Astrocyte of the cerebellum (primary cell): ENCODE measurements at regions not wholly inside any gene's neighbourhood (a gene's known extent, or its start where the extent isn't known, plus 50 kb on each side); places are given as distances from the start of the nearest gene placed in this dataset.
A peak's percentile ranks its signal among the peaks of the same experiment; 100 is the strongest.

Experiments
- DNase-seq: peaks from one replicate; pipeline ENCODE4 v3.0.0-alpha.2; 2011; ENCODE audit warnings: low read depth
- H3K4me3 ChIP-seq: 2 replicates; pipeline ENCODE4 v1.5.1; 2011; ENCODE audit warnings: mild to moderate bottlenecking, low read depth, low read length, moderate library complexity
- CTCF ChIP-seq: IDR thresholded peaks from 2 replicates; pipeline ENCODE4 v1.5.1; 2012; ENCODE audit warnings: low read length, low read depth, moderate library complexity, mild to moderate bottlenecking; ENCODE audit errors: missing control alignments
- in situ Hi-C: cut with HindIII; loops from 2 replicates; pipeline ENCODE4 v1.10.0; 2017; ENCODE audit warnings: low sequenced_read_pairs

GRCh38 chr13:87859261-87859660, 188.1 kb downstream of the SLITRK5 start:
- no peak overlapping the region for H3K4me3 ChIP-seq
- in situ Hi-C loops = no loop called here
- TF ChIP-seq CTCF = no peak
- no peak for DNase-seq

GRCh38 chr13:87867426-87867825, 196.3 kb downstream of the SLITRK5 start:
- in situ Hi-C loops = no loop called here
- TF ChIP-seq CTCF = no peak
- DNase-seq = no peak
- H3K4me3 ChIP-seq = no peak overlapping the region

- TF ChIP-seq CTCF = no peak
- in situ Hi-C loops = no loop called here
- DNase-seq = no peak
- H3K4me3 ChIP-seq = no peak overlapping the region
Measured at GRCh38 chr13:87868731-87869130, 197.6 kb downstream of the SLITRK5 start.

GRCh38 chr13:87872813-87873212, 201.6 kb downstream of the SLITRK5 start:
- in situ Hi-C loops = no loop called here
- TF ChIP-seq CTCF = no peak
- H3K4me3 ChIP-seq = no peak overlapping the region
- DNase-seq = peak; percentile 45

- H3K4me3 ChIP-seq = no peak overlapping the region
- DNase-seq = no peak
- in situ Hi-C loops = no loop called here
- TF ChIP-seq CTCF = no peak
Measured at GRCh38 chr13:87877477-87877876, 206.3 kb downstream of the SLITRK5 start.

- no peak overlapping the region for H3K4me3 ChIP-seq
- no peak for TF ChIP-seq CTCF
- in situ Hi-C loops = no loop called here
- DNase-seq = no peak
Measured at GRCh38 chr13:87878706-87879105, 207.5 kb downstream of the SLITRK5 start.

GRCh38 chr13:87884884-87885283, 213.7 kb downstream of the SLITRK5 start:
- no peak for TF ChIP-seq CTCF
- DNase-seq = peak; percentile 15
- in situ Hi-C loops = no loop called here
- H3K4me3 ChIP-seq = no peak overlapping the region
